ENCODE measurements at regions not wholly inside any gene's neighbourhood (a gene's known extent, or its start where the extent isn't known, plus 50 kb on each side); places are given as distances from the start of the nearest gene placed in this dataset.

DNA sequence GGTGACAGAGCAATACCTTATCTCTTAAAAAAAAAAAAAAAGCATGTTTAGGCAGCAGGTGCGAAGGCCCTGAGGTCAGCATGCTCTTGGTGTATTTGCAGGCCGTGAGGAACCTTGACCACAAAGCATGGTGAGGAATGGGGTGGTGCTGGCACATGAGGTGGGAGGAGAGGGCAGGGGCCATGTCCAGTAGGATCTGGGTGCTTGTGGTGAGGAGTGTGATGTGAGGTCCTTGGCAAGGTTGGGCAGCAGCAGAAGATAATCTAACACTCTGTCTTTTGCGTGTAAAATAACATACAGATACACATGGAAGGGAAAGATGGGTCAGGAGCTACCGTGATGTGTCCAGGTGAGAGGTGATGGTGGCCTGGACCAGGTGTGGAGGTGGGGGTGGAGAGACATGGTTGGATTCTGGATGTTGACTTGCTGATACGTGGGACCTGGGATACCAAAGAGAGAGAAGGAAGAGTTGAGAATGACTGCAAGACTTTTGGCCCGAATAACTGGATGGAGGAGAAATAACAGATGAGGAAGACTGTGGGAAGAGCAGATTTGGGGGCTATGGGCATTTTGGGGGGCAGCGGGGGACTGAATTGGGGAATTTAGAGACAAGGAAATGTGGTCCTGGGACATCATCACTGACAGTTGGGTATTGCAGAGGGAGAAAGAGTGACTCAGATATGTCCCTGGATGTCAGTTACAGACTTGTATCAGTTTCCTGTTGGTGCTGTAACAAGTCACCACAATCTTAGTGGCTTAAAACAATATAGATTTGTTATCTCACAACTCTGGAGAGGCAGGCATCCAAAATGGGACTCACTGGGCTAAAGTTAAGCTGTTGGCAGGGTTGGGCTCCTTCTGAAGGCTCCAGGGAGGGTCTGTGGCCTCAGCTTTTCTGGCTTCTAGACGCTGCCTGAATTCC is 274.9 kb downstream of the HAPSTR1 start:
- Mint-ChIP-seq H3K27me3 (peaks cover 3% of the 10 kb centered on the region), H3K36me3 (peaks cover 3% of the 10 kb centered on the region), H3K4me1 (no peaks in the 10 kb centered on the region), H3K27ac (no peak overlapping the region), H3K4me3 (no peak overlapping the region), H3K9me3 (peaks cover 0 to 7% (median 2%) of the 10 kb centered on the region in 3 donors)

DNA sequence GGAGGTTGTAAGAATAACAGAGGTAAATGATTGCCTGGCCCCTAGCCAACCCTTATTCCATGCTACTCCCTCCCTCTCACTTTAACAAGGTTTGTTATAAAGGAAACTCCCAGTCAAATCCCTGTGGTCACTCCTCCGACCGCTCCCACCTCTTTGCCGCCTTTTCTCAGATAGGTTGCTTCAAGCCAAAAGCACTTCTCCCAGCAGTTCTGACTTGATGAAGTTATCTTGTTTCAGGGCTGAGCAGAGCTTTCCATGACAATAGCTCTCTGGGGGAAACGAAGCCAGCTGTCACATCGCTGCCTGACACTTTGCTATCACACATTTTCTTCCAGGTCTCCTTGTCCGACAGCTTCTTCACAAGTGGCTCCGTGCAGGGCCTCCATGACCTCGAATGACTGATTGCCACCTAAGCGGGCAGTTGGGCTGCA is 278.6 kb downstream of the HAPSTR1 start:
- H3K4me3 Mint-ChIP-seq: no peak overlapping the region
- peaks cover 3% of the 10 kb centered on the region for H3K36me3 Mint-ChIP-seq
- no peak overlapping the region for H3K27ac Mint-ChIP-seq
- peaks cover 0 to 11% (median 2%) of the 10 kb centered on the region in 3 donors for H3K9me3 Mint-ChIP-seq
- H3K27me3 Mint-ChIP-seq: no peaks in the 10 kb centered on the region
- H3K4me1 Mint-ChIP-seq: no peaks in the 10 kb centered on the region

DNA sequence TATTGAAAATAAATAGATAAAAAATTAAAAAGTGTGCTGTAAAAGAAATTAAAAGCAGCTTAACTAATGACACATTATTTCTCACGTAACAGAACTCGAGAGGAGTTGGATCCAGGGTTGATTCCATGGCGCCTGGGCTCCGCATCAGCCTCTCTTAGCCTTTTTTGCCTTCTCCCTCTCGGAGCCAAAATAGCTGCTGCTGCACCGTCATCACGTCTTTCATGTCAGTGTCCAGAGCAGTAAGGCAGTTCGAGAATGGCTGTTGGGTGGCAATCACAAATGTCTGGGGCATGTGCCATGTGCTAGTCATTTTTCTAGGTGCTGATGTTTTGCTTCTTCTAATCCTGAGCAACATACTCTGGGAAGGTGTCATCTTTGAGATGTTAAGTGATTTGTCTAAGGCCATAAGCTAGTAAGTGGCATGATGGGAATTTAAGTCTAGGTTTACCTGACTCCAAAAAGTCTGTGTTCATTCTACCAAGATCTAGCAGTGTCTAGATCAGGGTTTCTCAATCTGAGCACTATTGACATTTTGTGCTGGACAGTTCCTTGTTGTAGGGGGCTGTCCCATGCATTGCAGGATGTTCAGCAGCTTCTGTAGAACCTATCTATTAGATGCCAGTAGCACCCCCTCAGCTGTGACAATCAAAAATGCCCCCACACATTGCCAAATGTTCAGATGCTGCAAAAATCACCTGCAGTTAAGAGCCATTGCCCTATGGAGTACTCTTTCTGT is 280.4 kb downstream of the HAPSTR1 start:
- Mint-ChIP-seq H3K4me1 (no peaks in the 10 kb centered on the region), H3K36me3 (peaks cover 3% of the 10 kb centered on the region), H3K27me3 (peaks cover 2% of the 10 kb centered on the region), H3K9me3 (peaks cover 0 to 11% (median 2%) of the 10 kb centered on the region in 3 donors), H3K27ac (no peak overlapping the region), H3K4me3 (no peak overlapping the region)

DNA sequence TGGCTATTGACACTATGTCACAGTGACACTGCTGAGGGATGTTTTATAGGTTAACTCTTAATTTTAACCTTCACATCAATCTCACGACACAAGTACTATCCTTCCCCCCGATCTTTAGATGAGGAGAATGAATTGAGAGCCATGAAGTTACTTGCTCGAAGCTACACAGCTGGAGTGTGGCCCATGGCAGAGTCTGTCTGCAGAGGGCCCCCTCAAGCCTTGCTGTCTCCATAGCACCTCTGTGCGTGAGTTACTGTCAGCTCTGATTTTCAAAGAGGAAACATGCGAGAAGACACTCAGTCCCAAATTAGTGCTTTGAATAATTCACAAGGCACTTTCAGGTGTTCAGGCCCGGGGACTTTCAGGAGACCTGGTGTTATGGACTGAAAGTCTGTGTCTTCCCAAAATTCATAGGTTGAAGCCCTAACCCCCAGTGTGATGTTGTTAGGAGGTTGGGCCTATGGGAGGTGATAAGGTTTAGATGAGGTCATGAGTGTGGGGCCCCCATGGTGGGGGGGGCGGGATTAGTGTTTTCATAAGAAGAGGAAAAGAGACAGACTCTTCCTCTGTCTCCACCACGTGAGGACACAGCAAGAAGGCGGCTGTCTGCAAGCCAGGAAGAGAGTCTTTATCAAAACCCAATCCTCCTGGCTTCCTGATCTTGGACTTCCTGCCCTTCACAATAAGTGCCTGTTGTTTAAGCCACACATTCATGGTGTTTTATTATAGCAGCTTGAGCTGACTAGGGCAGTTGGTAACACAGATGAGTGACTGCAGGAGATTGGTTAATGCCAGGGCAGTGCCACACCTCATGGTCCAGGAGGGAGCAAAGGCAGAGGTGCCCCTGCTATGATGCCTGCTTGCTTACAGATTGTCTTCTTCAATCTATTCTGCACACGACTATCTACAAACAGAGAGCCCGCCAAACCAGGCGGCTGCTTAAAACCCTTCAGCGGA is 281.8 kb downstream of the HAPSTR1 start:
- Mint-ChIP-seq H3K9me3 (peaks cover 0 to 8% (median 2%) of the 10 kb centered on the region in 3 donors), H3K4me3 (no peak overlapping the region), H3K27ac (no peak overlapping the region), H3K27me3 (peaks cover 5% of the 10 kb centered on the region), H3K4me1 (no peaks in the 10 kb centered on the region), H3K36me3 (peaks cover 1% of the 10 kb centered on the region)

DNA sequence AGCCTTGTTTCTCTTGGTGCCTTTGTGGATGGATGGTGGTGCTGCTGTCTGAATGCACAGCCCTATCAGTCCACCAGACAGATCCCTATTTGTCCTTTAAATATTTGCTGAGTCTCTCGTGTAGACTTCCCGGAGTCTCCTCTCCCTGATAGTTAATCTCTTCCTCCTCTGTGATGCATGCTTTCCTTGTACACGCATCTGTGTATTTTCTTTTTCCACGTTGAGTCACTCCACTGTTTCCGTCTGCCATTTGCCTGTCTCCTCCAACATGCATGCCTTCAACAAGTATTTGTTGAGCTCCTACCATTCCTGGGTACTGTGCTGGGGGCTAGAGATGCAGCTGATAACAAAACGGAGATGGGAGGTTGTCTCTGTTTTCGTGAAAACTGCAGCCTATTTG is 282.6 kb downstream of the HAPSTR1 start:
- Mint-ChIP-seq H3K27ac (no peak overlapping the region), H3K9me3 (peaks cover 0 to 8% (median 2%) of the 10 kb centered on the region in 3 donors), H3K27me3 (peaks cover 7% of the 10 kb centered on the region), H3K4me1 (no peaks in the 10 kb centered on the region), H3K4me3 (no peak overlapping the region), H3K36me3 (no peaks in the 10 kb centered on the region)

DNA sequence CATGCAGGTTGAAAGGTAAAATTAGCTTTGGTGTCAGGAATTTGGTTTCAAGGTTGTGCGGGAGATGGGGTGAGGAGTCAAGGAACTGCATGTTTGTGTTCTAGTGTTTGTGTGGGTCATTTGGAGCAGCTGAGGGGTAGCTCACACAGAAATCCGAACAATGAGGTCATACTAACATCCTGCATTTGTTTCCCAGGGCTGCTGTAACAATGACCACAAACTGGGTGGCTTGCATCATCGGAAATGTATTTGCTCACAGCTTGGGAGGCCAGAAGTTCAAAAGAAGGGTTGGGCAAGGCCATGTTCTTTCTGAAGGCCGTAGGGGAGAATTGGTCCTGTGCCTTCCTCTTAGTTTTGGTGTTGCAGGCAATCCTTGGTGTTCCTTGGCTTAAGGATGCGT is 287.4 kb downstream of the HAPSTR1 start:
- Mint-ChIP-seq H3K27me3 (peaks cover 14% of the 10 kb centered on the region), H3K4me1 (no peaks in the 10 kb centered on the region), H3K9me3 (peaks cover 3 to 6% (median 5%) of the 10 kb centered on the region in 3 donors), H3K27ac (no peak overlapping the region), H3K36me3 (no peaks in the 10 kb centered on the region), H3K4me3 (no peak overlapping the region)

DNA sequence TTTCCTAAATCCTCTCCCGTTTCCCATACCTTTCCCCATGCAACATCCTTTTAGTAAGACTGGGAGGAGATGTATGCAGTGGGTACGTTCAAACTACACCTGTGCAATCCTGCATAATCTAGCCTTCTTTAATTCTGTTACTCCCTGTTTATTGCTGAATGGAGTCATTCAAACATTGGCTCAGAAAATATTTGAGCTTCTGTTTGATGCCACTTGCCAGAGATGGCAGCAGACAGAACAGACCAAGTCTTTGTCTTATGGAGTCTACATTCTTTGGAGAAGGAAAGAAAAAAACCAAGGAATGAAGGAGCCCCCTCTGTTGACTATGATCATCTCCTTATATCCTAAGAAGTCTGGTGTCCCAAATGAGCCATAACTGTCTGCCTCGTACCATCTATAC is 288.8 kb downstream of the HAPSTR1 start:
- no peaks in the 10 kb centered on the region for H3K36me3 Mint-ChIP-seq
- peaks cover 3 to 7% (median 6%) of the 10 kb centered on the region in 3 donors for H3K9me3 Mint-ChIP-seq
- H3K27me3 Mint-ChIP-seq: peaks cover 16% of the 10 kb centered on the region
- no peaks in the 10 kb centered on the region for H3K4me1 Mint-ChIP-seq
- no peak overlapping the region for H3K4me3 Mint-ChIP-seq
- no peak overlapping the region for H3K27ac Mint-ChIP-seq

DNA sequence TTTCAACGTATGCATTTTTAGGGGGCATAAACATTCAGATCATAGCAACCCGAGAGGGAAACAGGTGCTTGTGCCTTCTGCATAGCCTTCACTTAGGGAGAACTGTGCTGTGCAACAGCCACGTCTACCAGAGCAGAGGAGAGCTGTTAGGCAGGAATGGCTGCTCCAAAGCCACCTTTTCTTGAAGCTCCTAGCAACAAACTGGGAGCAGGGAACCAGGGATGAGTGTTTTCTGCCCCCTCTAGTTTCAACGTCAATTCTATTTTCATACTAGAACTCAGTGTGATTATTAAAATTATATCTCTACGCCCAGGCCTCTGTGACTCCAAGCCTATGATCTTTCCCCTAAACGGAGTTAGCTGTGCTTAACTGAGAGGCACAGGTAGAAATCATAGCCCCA is 290.0 kb downstream of the HAPSTR1 start:
- H3K4me1 Mint-ChIP-seq: no peaks in the 10 kb centered on the region

DNA sequence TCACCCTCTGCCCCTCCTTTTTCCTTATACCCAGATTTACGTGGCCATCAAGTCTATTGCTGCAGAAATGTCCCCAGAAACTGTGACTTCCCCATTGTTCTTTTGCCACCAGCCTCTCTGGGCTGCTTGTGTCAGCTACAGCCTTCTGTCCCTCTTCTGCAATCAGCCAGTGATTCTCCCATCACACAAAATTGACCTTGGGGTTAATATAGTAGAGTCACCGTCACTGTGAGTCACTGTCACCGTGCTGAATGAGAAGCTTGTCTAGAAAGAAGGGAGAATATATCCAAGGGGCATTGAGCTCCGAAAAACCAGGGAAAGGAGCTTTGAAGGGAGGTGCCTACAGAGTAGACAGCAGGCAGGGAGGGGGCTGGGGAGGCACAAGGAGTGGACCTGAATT is 290.5 kb downstream of the HAPSTR1 start:
- Mint-ChIP-seq H3K4me3 (no peak overlapping the region), H3K9me3 (peaks cover 6 to 12% (median 7%) of the 10 kb centered on the region in 3 donors), H3K27me3 (peaks cover 13% of the 10 kb centered on the region), H3K4me1 (no peaks in the 10 kb centered on the region), H3K27ac (no peak overlapping the region), H3K36me3 (no peaks in the 10 kb centered on the region)

More for the DNA sequence above, 290.0 kb downstream of the HAPSTR1 start:
- Mint-ChIP-seq H3K4me3 (no peak overlapping the region), H3K36me3 (no peaks in the 10 kb centered on the region), H3K9me3 (peaks cover 5 to 12% (median 6%) of the 10 kb centered on the region in 3 donors), H3K27ac (no peak overlapping the region), H3K27me3 (peaks cover 16% of the 10 kb centered on the region)

DNA sequence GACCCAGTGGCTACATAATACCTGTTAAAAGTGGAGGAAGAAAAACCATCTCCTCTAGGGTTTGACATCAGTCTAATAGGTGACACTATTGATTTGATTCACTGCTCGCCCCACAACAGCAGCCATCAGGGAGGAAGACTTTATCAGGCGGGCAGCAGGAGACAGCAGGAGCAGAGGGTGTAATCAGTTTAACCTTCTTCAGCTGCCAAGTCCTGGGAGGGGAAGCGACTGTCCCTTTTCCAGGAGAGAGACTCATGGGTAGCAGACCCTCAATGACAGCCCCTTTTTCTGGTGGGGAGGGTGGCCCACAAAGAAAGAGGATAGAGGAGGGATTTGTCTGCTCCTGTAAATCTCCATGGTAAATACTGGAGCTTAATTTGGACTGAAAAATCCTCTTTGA is 291.8 kb downstream of the HAPSTR1 start:
- Mint-ChIP-seq H3K4me3 (no peak overlapping the region), H3K36me3 (no peaks in the 10 kb centered on the region), H3K27me3 (peaks cover 10% of the 10 kb centered on the region), H3K4me1 (no peaks in the 10 kb centered on the region), H3K9me3 (peaks cover 6 to 18% (median 10%) of the 10 kb centered on the region in 3 donors), H3K27ac (no peak overlapping the region)

DNA sequence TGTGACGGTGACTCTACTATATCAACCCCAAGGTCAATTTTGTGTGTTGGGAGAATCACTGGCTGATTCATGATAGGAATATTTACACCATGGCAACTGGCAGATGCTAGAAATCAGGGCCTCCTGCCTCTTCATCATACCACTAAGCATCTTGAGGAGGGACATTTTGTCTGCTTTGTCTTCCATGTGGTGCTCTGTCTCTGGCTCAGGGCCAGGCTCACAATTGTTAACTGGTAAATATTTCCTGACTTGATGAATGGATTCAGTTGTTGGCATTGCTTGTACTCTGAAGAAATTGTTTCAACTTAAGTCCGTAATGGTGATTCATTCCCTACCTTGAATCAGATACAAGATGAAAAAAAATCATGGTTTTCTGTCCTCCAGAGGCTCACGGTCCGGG is 292.7 kb downstream of the HAPSTR1 start:
- Mint-ChIP-seq H3K9me3 (peaks cover 7 to 24% (median 10%) of the 10 kb centered on the region in 3 donors), H3K27ac (no peak overlapping the region), H3K27me3 (peaks cover 10% of the 10 kb centered on the region), H3K4me3 (no peak overlapping the region), H3K4me1 (no peaks in the 10 kb centered on the region), H3K36me3 (peaks cover 1% of the 10 kb centered on the region)

DNA sequence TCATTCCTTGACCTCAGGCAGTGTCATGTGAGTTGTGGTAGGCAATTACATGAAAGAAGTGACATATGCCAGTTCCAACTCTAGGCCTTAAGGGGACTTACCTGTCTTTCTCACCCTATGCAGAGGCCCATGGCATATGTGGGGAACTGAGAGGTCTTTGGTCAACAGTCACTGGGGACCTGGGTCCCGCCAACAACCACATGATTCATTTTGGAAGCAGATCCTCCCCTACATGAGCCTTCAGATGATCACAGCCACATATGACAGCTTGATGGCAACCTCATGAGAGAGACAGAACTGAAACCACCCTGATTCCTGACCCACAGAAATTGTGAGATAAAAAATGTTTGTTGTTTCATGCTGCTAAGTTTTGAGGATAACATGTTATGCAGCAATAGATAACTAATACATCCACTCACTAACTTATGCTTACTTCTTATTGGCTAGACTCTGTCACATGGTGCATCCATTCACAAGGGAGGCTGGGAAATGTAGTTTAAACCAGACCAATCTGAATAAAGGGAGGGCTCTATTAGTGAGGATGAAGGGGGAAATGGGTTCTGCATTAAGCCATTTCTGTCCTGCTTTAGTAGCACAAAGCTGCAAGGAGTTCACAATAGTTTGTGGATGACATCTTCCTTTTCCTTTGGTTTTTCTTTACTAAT is 298.2 kb downstream of the HAPSTR1 start:
- peaks cover 2% of the 10 kb centered on the region for H3K27me3 Mint-ChIP-seq

DNA sequence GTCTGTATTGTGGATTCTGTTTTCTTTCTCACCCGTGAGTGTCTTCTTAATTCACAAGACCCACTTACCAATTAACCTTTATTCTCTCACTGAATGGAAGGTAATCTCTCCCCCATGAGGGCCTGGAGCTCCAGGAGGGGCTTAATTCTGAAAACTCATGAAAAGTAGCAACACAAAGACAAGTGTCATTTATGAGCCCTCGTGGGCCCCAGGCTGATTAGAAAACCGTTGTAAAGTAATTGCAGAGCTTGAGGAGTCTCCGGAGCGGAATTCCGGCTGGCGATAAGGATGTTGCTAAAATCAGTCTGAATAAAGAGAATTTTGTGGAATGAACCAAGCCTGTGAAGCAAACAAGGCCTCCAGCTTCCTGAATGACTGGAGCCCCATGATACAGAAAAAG is 301.5 kb downstream of the HAPSTR1 start:
- H3K27ac Mint-ChIP-seq: no peak overlapping the region
- H3K4me1 Mint-ChIP-seq: no peaks in the 10 kb centered on the region
- peaks cover 2 to 19% (median 12%) of the 10 kb centered on the region in 3 donors for H3K9me3 Mint-ChIP-seq
- no peak overlapping the region for H3K4me3 Mint-ChIP-seq
- peaks cover 4% of the 10 kb centered on the region for H3K27me3 Mint-ChIP-seq
- H3K36me3 Mint-ChIP-seq: peaks cover 1% of the 10 kb centered on the region

More for the DNA sequence above, 298.2 kb downstream of the HAPSTR1 start:
- Mint-ChIP-seq H3K4me3 (no peak overlapping the region), H3K36me3 (peaks cover 1% of the 10 kb centered on the region), H3K9me3 (peaks cover 2 to 22% (median 11%) of the 10 kb centered on the region in 3 donors), H3K4me1 (no peaks in the 10 kb centered on the region), H3K27ac (no peak overlapping the region)

DNA sequence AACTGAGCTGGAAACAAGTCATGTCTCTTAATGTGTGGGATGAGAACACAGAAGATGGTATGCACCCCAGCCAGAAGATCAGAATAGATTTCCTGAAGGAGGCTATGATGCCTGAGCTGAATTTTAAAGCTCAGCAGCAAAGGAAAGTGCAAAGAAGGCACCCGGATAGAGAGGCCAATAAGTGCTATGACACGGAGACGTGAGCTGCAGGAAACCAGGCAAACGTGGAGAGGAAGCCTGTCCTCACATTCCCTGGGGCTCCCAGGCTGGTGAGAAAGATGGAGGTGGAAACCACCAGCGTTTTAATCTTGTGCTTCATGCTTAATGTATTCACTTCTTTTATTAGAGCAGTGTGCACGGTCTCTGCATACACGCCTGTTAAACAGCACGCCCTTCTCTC is 302.1 kb downstream of the HAPSTR1 start:
- Mint-ChIP-seq H3K4me1 (no peaks in the 10 kb centered on the region), H3K4me3 (no peak overlapping the region), H3K27ac (no peak overlapping the region), H3K27me3 (peaks cover 3% of the 10 kb centered on the region), H3K9me3 (peaks cover 2 to 15% (median 10%) of the 10 kb centered on the region in 3 donors), H3K36me3 (peaks cover 1% of the 10 kb centered on the region)
